Effector memory CD4-positive, alpha-beta T cell (primary cell): ENCODE measurements at regions not wholly inside any gene's neighbourhood (a gene's known extent, or its start where the extent isn't known, plus 50 kb on each side); places are given as distances from the start of the nearest gene placed in this dataset.

ENCODE experiments used
- DNase-seq, 3 donors: peaks; one replicate each; pipeline ENCODE4 v3.0.0-alpha.2; 2020
- H3K27ac ChIP-seq: 2 replicates; pipeline ENCODE4 v1.7.0; 2013; ENCODE audit warnings: mild to moderate bottlenecking, low read length, moderate library complexity; ENCODE audit not compliant: insufficient read depth, poor library complexity, severe bottlenecking
- H3K27me3 ChIP-seq: replicated peaks from 2 replicates; pipeline ENCODE4 v1.7.0; 2013; ENCODE audit warnings: mild to moderate bottlenecking, low read length; ENCODE audit not compliant: insufficient read depth, control insufficient read depth, poor library complexity, severe bottlenecking
- H3K36me3 ChIP-seq: 2 replicates; pipeline ENCODE4 v1.7.0; 2013; ENCODE audit warnings: mild to moderate bottlenecking, low read length, moderate library complexity; ENCODE audit not compliant: control insufficient read depth, insufficient read depth
- H3K4me1 ChIP-seq: 2 replicates; pipeline ENCODE4 v1.7.0; 2013; ENCODE audit warnings: low read length, mild to moderate bottlenecking; ENCODE audit not compliant: control insufficient read depth, insufficient read depth, poor library complexity, severe bottlenecking
- H3K4me3 ChIP-seq: 2 replicates; pipeline ENCODE4 v1.7.0; 2013; ENCODE audit warnings: low read length, low read depth, mild to moderate bottlenecking; ENCODE audit not compliant: insufficient read depth, poor library complexity, severe bottlenecking
- H3K9me3 ChIP-seq: 2 replicates; pipeline ENCODE4 v1.7.0; 2013; ENCODE audit warnings: mild to moderate bottlenecking, low read length, moderate library complexity; ENCODE audit not compliant: control insufficient read depth

- H3K9me3 ChIP-seq, result no peaks in the 10 kb centered on the region
- H3K27ac ChIP-seq, result no peak overlapping the region
- H3K4me3 ChIP-seq, result no peak overlapping the region
- DNase-seq, result no peak
- H3K27me3 ChIP-seq, result no peaks in the 10 kb centered on the region
- no peaks in the 10 kb centered on the region for H3K4me1 ChIP-seq
- H3K36me3 ChIP-seq, result no peaks in the 10 kb centered on the region
Measured at GRCh38 chr14:95391331-95391730, 71.6 kb upstream of the CLMN start.

- H3K36me3 ChIP-seq, result no peaks in the 10 kb centered on the region
- H3K4me3 ChIP-seq, result no peak overlapping the region
- H3K9me3 ChIP-seq, result no peaks in the 10 kb centered on the region
- no peak for DNase-seq
- H3K4me1 ChIP-seq, result no peaks in the 10 kb centered on the region
- no peak overlapping the region for H3K27ac ChIP-seq
- no peaks in the 10 kb centered on the region for H3K27me3 ChIP-seq
Measured at GRCh38 chr14:95389471-95390011, 69.8 kb upstream of the CLMN start.

DNA sequence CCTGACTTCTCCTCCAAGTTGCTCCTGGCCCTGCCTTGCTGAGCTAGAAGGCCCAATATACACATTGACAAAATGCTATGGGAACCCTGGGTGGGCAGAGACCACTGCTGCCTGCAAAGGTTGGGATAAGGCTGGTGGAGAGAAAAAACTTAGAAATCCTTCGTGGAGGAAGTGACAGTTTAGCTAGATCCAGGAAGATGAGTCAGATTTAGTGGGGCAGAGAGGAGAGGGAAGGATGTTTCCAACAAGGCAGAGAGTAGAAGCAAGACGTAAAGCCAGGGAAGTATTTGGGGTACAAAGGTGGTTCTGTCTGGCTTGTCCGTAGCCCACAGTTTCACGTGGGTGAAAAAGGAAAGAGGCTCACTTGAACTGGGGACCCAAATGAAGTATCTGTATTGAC is 69.0 kb upstream of the CLMN start:
- no peaks in the 10 kb centered on the region for H3K27me3 ChIP-seq
- H3K27ac ChIP-seq, result no peak overlapping the region
- no peaks in the 10 kb centered on the region for H3K4me1 ChIP-seq
- H3K9me3 ChIP-seq, result no peaks in the 10 kb centered on the region
- no peak overlapping the region for H3K4me3 ChIP-seq
- no peak for DNase-seq
- H3K36me3 ChIP-seq, result no peaks in the 10 kb centered on the region

GRCh38 chr14:95387826-95388445 is 68.2 kb upstream of the CLMN start:
- no peaks in the 10 kb centered on the region for H3K27me3 ChIP-seq
- H3K4me3 ChIP-seq, result no peak overlapping the region
- DNase-seq, result no peak
- no peak overlapping the region for H3K27ac ChIP-seq
- H3K4me1 ChIP-seq, result no peaks in the 10 kb centered on the region
- H3K9me3 ChIP-seq, result no peaks in the 10 kb centered on the region
- H3K36me3 ChIP-seq, result no peaks in the 10 kb centered on the region

GRCh38 chr14:95386536-95387095 is 66.9 kb upstream of the CLMN start:
- H3K27ac ChIP-seq, result no peak overlapping the region
- DNase-seq, result no peak
- H3K36me3 ChIP-seq, result no peaks in the 10 kb centered on the region
- H3K27me3 ChIP-seq, result no peaks in the 10 kb centered on the region
- H3K9me3 ChIP-seq, result no peaks in the 10 kb centered on the region
- no peak overlapping the region for H3K4me3 ChIP-seq
- no peaks in the 10 kb centered on the region for H3K4me1 ChIP-seq

GRCh38 chr14:95385701-95386100 is 66.0 kb upstream of the CLMN start:
- H3K27me3 ChIP-seq, result no peaks in the 10 kb centered on the region
- H3K36me3 ChIP-seq, result no peaks in the 10 kb centered on the region
- no peak overlapping the region for H3K27ac ChIP-seq
- no peaks in the 10 kb centered on the region for H3K9me3 ChIP-seq
- H3K4me1 ChIP-seq, result no peaks in the 10 kb centered on the region
- no peak overlapping the region for H3K4me3 ChIP-seq
- DNase-seq, result no peak

DNA sequence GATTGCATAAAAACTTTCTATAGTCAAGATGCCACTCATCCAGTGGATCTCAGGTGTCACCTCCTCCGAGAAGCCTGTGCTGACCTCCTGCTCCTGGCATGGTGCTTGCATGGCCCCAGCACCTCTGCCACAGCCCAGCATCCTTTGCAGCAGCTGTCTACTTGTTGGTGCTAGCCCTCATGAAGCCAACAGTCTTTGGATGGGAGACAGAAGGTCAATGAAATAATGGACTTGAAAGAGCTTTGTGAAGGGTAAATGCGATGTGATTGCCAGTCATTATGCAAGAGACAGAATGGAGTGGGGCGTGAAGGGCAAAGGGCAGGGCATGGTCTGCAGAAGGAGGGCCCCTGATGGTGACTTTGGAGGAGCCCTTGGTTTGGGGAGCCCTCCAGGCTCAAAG is 63.0 kb upstream of the CLMN start:
- Histone ChIP-seq H3K9me3 (no peaks in the 10 kb centered on the region), H3K4me1 (no peaks in the 10 kb centered on the region), H3K4me3 (no peak overlapping the region), H3K27ac (no peak overlapping the region), H3K27me3 (no peaks in the 10 kb centered on the region), H3K36me3 (no peaks in the 10 kb centered on the region)
- DNase-seq, result no peak

- no peak for DNase-seq
- Histone ChIP-seq H3K27me3 (no peaks in the 10 kb centered on the region), H3K9me3 (no peaks in the 10 kb centered on the region), H3K4me3 (no peak overlapping the region), H3K27ac (no peak overlapping the region), H3K4me1 (no peaks in the 10 kb centered on the region), H3K36me3 (no peaks in the 10 kb centered on the region)
Measured at GRCh38 chr14:95381726-95382125, 62.0 kb upstream of the CLMN start.

GRCh38 chr14:95380350-95381042 is 60.8 kb upstream of the CLMN start:
- no peaks in the 10 kb centered on the region for H3K36me3 ChIP-seq
- H3K4me1 ChIP-seq, result no peaks in the 10 kb centered on the region
- H3K4me3 ChIP-seq, result no peak overlapping the region
- DNase-seq, result no peak
- no peak overlapping the region for H3K27ac ChIP-seq
- H3K9me3 ChIP-seq, result no peaks in the 10 kb centered on the region
- no peaks in the 10 kb centered on the region for H3K27me3 ChIP-seq

GRCh38 chr14:95379634-95380033 is 59.9 kb upstream of the CLMN start:
- H3K27ac ChIP-seq, result no peak overlapping the region
- no peaks in the 10 kb centered on the region for H3K27me3 ChIP-seq
- no peak for DNase-seq
- H3K4me1 ChIP-seq, result no peaks in the 10 kb centered on the region
- H3K36me3 ChIP-seq, result no peaks in the 10 kb centered on the region
- H3K9me3 ChIP-seq, result no peaks in the 10 kb centered on the region
- H3K4me3 ChIP-seq, result no peak overlapping the region
